CD8-positive, alpha-beta memory T cell (primary cell): ENCODE measurements at regions not wholly inside any gene's neighbourhood (a gene's known extent, or its start where the extent isn't known, plus 50 kb on each side); places are given as distances from the start of the nearest gene placed in this dataset.

ENCODE experiments used
- CTCF ChIA-PET: fragments of 350-600 bp; sonication (Branson Sonifier 250); formaldehyde crosslinking; loops from one replicate; lab custom pipeline; 2021; ENCODE audit warnings: antibody characterized with exemption; lab: Charles Lee
- POLR2A ChIA-PET: fragments of 350-600 bp; sonication (Branson Sonifier 250); formaldehyde crosslinking; loops from one replicate; lab custom pipeline; 2021; ENCODE audit warnings: antibody characterized with exemption; lab: Charles Lee
- DNase-seq, 5 donors: peaks; one replicate each; pipeline versions ENCODE4 v3.0.0 to v3.0.0-alpha.2; 2020 to 2022; ENCODE audit warnings: mixed read lengths in 1 of 5
- H3K27ac ChIP-seq: one replicate; pipeline ENCODE4 v1.7.0; 2013; ENCODE audit warnings: low read depth, mild to moderate bottlenecking, low read length, moderate library complexity
- H3K27me3 ChIP-seq: 2 replicates; pipeline ENCODE4 v1.7.0; 2013; ENCODE audit warnings: low read length, mild to moderate bottlenecking; ENCODE audit not compliant: insufficient read depth, poor library complexity, severe bottlenecking
- H3K36me3 ChIP-seq: 2 replicates; pipeline ENCODE4 v1.7.0; 2013; ENCODE audit warnings: mild to moderate bottlenecking, low read length, moderate library complexity; ENCODE audit not compliant: insufficient read depth
- H3K4me1 ChIP-seq: 2 replicates; pipeline ENCODE4 v1.7.0; 2013; ENCODE audit warnings: mild to moderate bottlenecking, low read length, moderate library complexity; ENCODE audit not compliant: insufficient read depth
- H3K4me3 ChIP-seq: 2 replicates; pipeline ENCODE4 v1.7.0; 2013; ENCODE audit warnings: mild to moderate bottlenecking, low read length
- H3K9me3 ChIP-seq: 2 replicates; pipeline ENCODE4 v1.7.0; 2013; ENCODE audit warnings: mild to moderate bottlenecking, low read length
- H3K27ac Mint-ChIP-seq, 8 donors: one replicate each; pipeline ENCODE4 v1.8.0; 2020 to 2021; ENCODE audit warnings: mixed read lengths in 8 of 8, mild to moderate bottlenecking in 6 of 8, inconsistent platforms in 3 of 8, moderate library complexity in 3 of 8
- H3K27me3 Mint-ChIP-seq, 2 donors: one replicate each; pipeline ENCODE4 v1.8.0; 2020 to 2021; ENCODE audit warnings: mixed read lengths in 2 of 2, mild to moderate bottlenecking in 1 of 2, moderate library complexity in 1 of 2
- H3K36me3 Mint-ChIP-seq, 3 donors: one replicate each; pipeline ENCODE4 v1.8.0; 2020 to 2021; ENCODE audit warnings: mixed read lengths in 3 of 3, inconsistent platforms in 1 of 3, mild to moderate bottlenecking in 1 of 3
- H3K4me1 Mint-ChIP-seq, 3 donors: one replicate each; pipeline ENCODE4 v1.8.0; 2020 to 2021; ENCODE audit warnings: mixed read lengths in 3 of 3, inconsistent platforms in 1 of 3, mild to moderate bottlenecking in 1 of 3
- H3K4me3 Mint-ChIP-seq, 7 donors: one replicate each; pipeline ENCODE4 v1.8.0; 2020 to 2021; ENCODE audit warnings: mixed read lengths in 7 of 7, mild to moderate bottlenecking in 6 of 7, moderate library complexity in 4 of 7, inconsistent platforms in 2 of 7
- H3K9me3 Mint-ChIP-seq, 5 donors: one replicate each; pipeline ENCODE4 v1.8.0; 2020 to 2022; ENCODE audit warnings: mixed read lengths in 5 of 5, mild to moderate bottlenecking in 3 of 5, moderate library complexity in 2 of 5, inconsistent platforms in 1 of 5

- Mint-ChIP-seq H3K4me3 (no peak overlapping the region), H3K27ac (no peak overlapping the region), H3K9me3 (peaks cover 3 to 19% (median 8%) of the 10 kb centered on the region in 5 donors), H3K27me3 (no peaks in the 10 kb centered on the region), H3K4me1 (no peaks in the 10 kb centered on the region), H3K36me3 (no peaks in the 10 kb centered on the region)
- Histone ChIP-seq H3K9me3 (no peaks in the 10 kb centered on the region), H3K4me1 (no peaks in the 10 kb centered on the region), H3K4me3 (no peak overlapping the region), H3K27me3 (no peaks in the 10 kb centered on the region), H3K36me3 (no peaks in the 10 kb centered on the region), H3K27ac (no peak overlapping the region)
- ChIA-PET POLR2A (no interaction called here), CTCF (no interaction called here)
- DNase-seq: no peak
Measured at GRCh38 chr14:87306409-87307168, 686.4 kb downstream of the GALC start.

GRCh38 chr14:87305345-87305744 is 687.6 kb downstream of the GALC start:
- Histone ChIP-seq H3K27ac (no peak overlapping the region), H3K36me3 (no peaks in the 10 kb centered on the region), H3K4me1 (no peaks in the 10 kb centered on the region), H3K4me3 (no peak overlapping the region), H3K27me3 (no peaks in the 10 kb centered on the region), H3K9me3 (no peaks in the 10 kb centered on the region)
- Mint-ChIP-seq H3K36me3 (no peaks in the 10 kb centered on the region), H3K27me3 (no peaks in the 10 kb centered on the region), H3K27ac (no peak overlapping the region), H3K9me3 (peaks cover 0 to 12% (median 7%) of the 10 kb centered on the region in 5 donors), H3K4me1 (no peaks in the 10 kb centered on the region), H3K4me3 (no peak overlapping the region)
- POLR2A ChIA-PET: no interaction called here
- CTCF ChIA-PET: no interaction called here
- DNase-seq: no peak

GRCh38 chr14:87304404-87304803 is 688.6 kb downstream of the GALC start:
- DNase-seq: no peak
- Histone ChIP-seq H3K4me1 (no peaks in the 10 kb centered on the region), H3K27me3 (no peaks in the 10 kb centered on the region), H3K27ac (no peak overlapping the region), H3K9me3 (no peaks in the 10 kb centered on the region), H3K4me3 (no peak overlapping the region), H3K36me3 (no peaks in the 10 kb centered on the region)
- no peaks in the 10 kb centered on the region for H3K4me1 Mint-ChIP-seq
- no peak overlapping the region for H3K27ac Mint-ChIP-seq
- ChIA-PET CTCF (no interaction called here), POLR2A (no interaction called here)
- no peak overlapping the region for H3K4me3 Mint-ChIP-seq
- no peaks in the 10 kb centered on the region for H3K27me3 Mint-ChIP-seq
- H3K36me3 Mint-ChIP-seq: no peaks in the 10 kb centered on the region
- H3K9me3 Mint-ChIP-seq: peaks cover 0 to 9% (median 7%) of the 10 kb centered on the region in 5 donors

- H3K36me3 Mint-ChIP-seq: no peaks in the 10 kb centered on the region
- H3K4me3 Mint-ChIP-seq: no peak overlapping the region
- Histone ChIP-seq H3K9me3 (no peaks in the 10 kb centered on the region), H3K27me3 (no peaks in the 10 kb centered on the region), H3K4me3 (no peak overlapping the region), H3K4me1 (no peaks in the 10 kb centered on the region), H3K36me3 (no peaks in the 10 kb centered on the region), H3K27ac (no peak overlapping the region)
- H3K9me3 Mint-ChIP-seq: peaks cover 6 to 23% (median 10%) of the 10 kb centered on the region in 5 donors
- H3K4me1 Mint-ChIP-seq: no peaks in the 10 kb centered on the region
- no peak overlapping the region for H3K27ac Mint-ChIP-seq
- CTCF ChIA-PET: no interaction called here
- POLR2A ChIA-PET: no interaction called here
- DNase-seq: no peak
- no peaks in the 10 kb centered on the region for H3K27me3 Mint-ChIP-seq
Measured at GRCh38 chr14:87286826-87287225, 706.2 kb downstream of the GALC start.

- no peaks in the 10 kb centered on the region for H3K4me1 Mint-ChIP-seq
- no peak for DNase-seq
Measured at GRCh38 chr14:87286191-87286590, 706.8 kb downstream of the GALC start.

GRCh38 chr14:87285506-87285905 is 707.5 kb downstream of the GALC start:
- no peak for DNase-seq
- H3K36me3 Mint-ChIP-seq: no peaks in the 10 kb centered on the region
- Histone ChIP-seq H3K36me3 (no peaks in the 10 kb centered on the region), H3K27ac (no peak overlapping the region), H3K4me3 (no peak overlapping the region), H3K9me3 (no peaks in the 10 kb centered on the region), H3K4me1 (no peaks in the 10 kb centered on the region), H3K27me3 (no peaks in the 10 kb centered on the region)
- no peaks in the 10 kb centered on the region for H3K27me3 Mint-ChIP-seq
- ChIA-PET CTCF (no interaction called here), POLR2A (no interaction called here)
- no peaks in the 10 kb centered on the region for H3K4me1 Mint-ChIP-seq
- no peak overlapping the region for H3K27ac Mint-ChIP-seq
- peaks cover 2 to 23% (median 7%) of the 10 kb centered on the region in 5 donors for H3K9me3 Mint-ChIP-seq
- no peak overlapping the region for H3K4me3 Mint-ChIP-seq

More at GRCh38 chr14:87286191-87286590, 706.8 kb downstream of the GALC start:
- no peaks in the 10 kb centered on the region for H3K9me3 ChIP-seq
- H3K4me1 ChIP-seq: no peaks in the 10 kb centered on the region
- Mint-ChIP-seq H3K4me3 (no peak overlapping the region), H3K27ac (no peak overlapping the region), H3K9me3 (peaks cover 5 to 23% (median 9%) of the 10 kb centered on the region in 5 donors), H3K27me3 (no peaks in the 10 kb centered on the region), H3K36me3 (no peaks in the 10 kb centered on the region)
- ChIA-PET CTCF (no interaction called here), POLR2A (no interaction called here)
- H3K27me3 ChIP-seq: no peaks in the 10 kb centered on the region
- H3K4me3 ChIP-seq: no peak overlapping the region
- H3K27ac ChIP-seq: no peak overlapping the region
- H3K36me3 ChIP-seq: no peaks in the 10 kb centered on the region

- Histone ChIP-seq H3K4me1 (no peaks in the 10 kb centered on the region), H3K27me3 (no peaks in the 10 kb centered on the region), H3K36me3 (no peaks in the 10 kb centered on the region), H3K9me3 (no peaks in the 10 kb centered on the region), H3K27ac (no peak overlapping the region), H3K4me3 (no peak overlapping the region)
- Mint-ChIP-seq H3K36me3 (no peaks in the 10 kb centered on the region), H3K9me3 (peaks cover 2 to 19% (median 7%) of the 10 kb centered on the region in 5 donors), H3K4me3 (no peak overlapping the region), H3K27ac (no peak overlapping the region), H3K4me1 (no peaks in the 10 kb centered on the region), H3K27me3 (no peaks in the 10 kb centered on the region)
- CTCF ChIA-PET: no interaction called here
- POLR2A ChIA-PET: no interaction called here
- DNase-seq: no peak
Measured at GRCh38 chr14:87283547-87283946, 709.4 kb downstream of the GALC start.

- ChIA-PET POLR2A (no interaction called here), CTCF (no interaction called here)
- no peak overlapping the region for H3K4me3 ChIP-seq
- H3K27ac Mint-ChIP-seq: no peak overlapping the region
- H3K4me1 ChIP-seq: no peaks in the 10 kb centered on the region
- no peaks in the 10 kb centered on the region for H3K4me1 Mint-ChIP-seq
- DNase-seq: no peak
- peaks cover 2 to 16% (median 6%) of the 10 kb centered on the region in 5 donors for H3K9me3 Mint-ChIP-seq
- H3K36me3 Mint-ChIP-seq: no peaks in the 10 kb centered on the region
- no peak overlapping the region for H3K4me3 Mint-ChIP-seq
- H3K27me3 ChIP-seq: no peaks in the 10 kb centered on the region
- no peak overlapping the region for H3K27ac ChIP-seq
- no peaks in the 10 kb centered on the region for H3K36me3 ChIP-seq
- no peaks in the 10 kb centered on the region for H3K27me3 Mint-ChIP-seq
- no peaks in the 10 kb centered on the region for H3K9me3 ChIP-seq
Measured at GRCh38 chr14:87282266-87282665, 710.7 kb downstream of the GALC start.
